ENCODE measurements at regions not wholly inside any gene's neighbourhood (a gene's known extent, or its start where the extent isn't known, plus 50 kb on each side); places are given as distances from the start of the nearest gene placed in this dataset.

DNA sequence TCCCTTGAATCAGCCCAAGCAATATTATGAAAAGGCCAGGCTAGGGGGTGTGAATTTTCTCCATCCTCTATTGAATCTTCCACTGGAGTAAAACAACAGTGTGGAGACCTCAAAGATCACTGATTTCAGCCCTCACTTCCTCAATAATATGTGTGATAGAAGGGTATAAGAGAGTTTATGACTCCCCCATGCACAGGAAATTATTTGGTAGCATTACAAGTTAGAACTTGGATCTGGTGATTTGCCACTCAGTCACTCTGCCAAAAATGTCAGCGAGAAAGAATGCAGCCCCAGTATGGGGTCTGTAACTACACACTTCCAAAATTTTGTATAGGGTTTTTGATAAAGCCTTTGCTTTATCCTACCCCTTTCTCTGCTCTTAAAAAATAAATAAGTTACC lies 81.0 kb upstream of the KCNMB2 start:
- TF ChIP-seq, protein P1, sequence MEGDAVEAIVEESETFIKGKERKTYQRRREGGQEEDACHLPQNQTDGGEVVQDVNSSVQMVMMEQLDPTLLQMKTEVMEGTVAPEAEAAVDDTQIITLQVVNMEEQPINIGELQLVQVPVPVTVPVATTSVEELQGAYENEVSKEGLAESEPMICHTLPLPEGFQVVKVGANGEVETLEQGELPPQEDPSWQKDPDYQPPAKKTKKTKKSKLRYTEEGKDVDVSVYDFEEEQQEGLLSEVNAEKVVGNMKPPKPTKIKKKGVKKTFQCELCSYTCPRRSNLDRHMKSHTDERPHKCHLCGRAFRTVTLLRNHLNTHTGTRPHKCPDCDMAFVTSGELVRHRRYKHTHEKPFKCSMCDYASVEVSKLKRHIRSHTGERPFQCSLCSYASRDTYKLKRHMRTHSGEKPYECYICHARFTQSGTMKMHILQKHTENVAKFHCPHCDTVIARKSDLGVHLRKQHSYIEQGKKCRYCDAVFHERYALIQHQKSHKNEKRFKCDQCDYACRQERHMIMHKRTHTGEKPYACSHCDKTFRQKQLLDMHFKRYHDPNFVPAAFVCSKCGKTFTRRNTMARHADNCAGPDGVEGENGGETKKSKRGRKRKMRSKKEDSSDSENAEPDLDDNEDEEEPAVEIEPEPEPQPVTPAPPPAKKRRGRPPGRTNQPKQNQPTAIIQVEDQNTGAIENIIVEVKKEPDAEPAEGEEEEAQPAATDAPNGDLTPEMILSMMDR (IDR thresholded peaks at IDR 0.05 in 4 of 5, conservative IDR thresholded peaks at IDR 0.05 in 1 of 5): no peak
- no peak for TF ChIP-seq POLR2A (IDR thresholded peaks at IDR 0.05)
